Activated CD4-positive, alpha-beta T cell treated with anti-CD3 and anti-CD28 coated beads for 24 hours (primary cell): ENCODE measurements at regions not wholly inside any gene's neighbourhood (a gene's known extent, or its start where the extent isn't known, plus 50 kb on each side); places are given as distances from the start of the nearest gene placed in this dataset.
"Not testable (repeated sequence)": the region's sequence is repeated elsewhere in the genome, so short reads cannot be mapped to it uniquely, and the experiment has no call there.

Experiments
- DNase-seq, 2 donors: peaks; one replicate each; pipeline ENCODE4 v3.0.0-alpha.2; 2020; ENCODE audit warnings: low read depth in 2 of 2

DNA sequence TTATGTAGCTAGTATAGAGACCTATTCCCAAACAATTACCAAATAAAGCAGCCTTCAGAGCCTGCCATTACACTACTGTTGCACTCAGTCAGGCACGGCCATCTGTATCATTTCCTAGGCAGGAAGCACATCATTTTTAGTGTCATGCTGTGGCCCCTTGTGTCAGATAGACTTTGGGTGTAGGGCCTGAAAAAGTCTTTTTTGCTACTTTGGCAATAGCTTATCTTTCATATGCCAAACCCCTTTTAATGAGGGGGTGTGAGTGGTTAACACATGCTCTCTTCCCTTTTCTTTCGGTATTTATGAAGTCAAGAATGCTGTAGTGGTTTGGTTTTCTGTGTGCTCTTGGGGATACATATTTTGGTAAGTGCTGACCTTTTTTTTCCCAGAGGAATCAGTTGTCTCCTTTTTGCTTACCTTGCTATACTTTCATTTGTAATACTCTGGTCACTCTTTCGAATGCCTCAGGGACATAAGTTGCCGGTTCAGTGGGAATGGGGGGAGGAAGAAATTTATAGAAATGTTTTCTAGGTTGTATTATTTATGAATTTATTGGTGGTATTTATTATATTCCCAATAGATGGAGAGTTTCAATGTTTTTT lies 209.8 kb downstream of the CSNK1G3 start:
- no peak for DNase-seq

DNA sequence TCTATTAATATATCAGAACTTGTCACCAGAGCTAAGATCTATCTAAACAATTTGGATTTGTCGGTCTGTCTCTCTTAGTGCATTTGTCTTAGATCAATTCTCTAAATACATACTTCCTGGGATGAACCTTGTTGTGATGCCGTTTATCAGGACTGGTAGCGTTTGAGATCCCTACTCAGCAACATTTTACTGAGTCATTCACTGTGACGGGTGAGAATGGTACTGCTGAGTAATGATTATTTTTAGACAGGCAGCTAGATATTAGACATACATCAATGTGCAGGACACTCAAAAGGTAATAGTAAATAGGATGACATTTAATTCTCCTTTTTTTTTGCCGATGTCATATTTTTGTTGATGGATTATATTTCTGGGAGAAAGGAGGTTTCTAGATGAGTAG lies 209.0 kb downstream of the CSNK1G3 start:
- DNase-seq: no peak

GRCh38 chr5:123720339-123720738 lies 208.4 kb downstream of the CSNK1G3 start:
- no peak for DNase-seq

GRCh38 chr5:123719004-123719403 lies 207.0 kb downstream of the CSNK1G3 start:
- no peak for DNase-seq

- DNase-seq: no peak
Observed at GRCh38 chr5:123718238-123718637, 206.3 kb downstream of the CSNK1G3 start.

DNA sequence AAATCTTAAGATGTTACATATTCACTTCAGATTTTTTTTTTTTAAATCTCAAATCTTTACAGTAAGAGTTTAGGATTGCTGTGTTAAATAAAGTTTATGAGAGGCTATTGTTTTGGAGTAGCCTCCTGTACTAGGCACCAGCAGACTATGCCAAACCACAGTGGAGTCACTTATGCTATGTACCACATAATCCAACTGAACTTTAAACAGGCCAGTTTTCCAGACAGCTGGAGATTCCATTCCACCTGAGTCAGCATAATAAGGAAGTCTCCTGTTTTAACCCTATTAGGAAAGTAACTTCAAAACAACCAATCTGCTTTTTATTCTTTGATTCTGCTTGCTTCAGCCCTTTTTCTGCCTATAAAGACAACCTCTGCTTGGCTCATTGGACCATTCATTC lies 205.2 kb downstream of the CSNK1G3 start:
- DNase-seq: no peak

- DNase-seq: no peak
Observed at GRCh38 chr5:123710031-123710430, 198.1 kb downstream of the CSNK1G3 start.

- DNase-seq: no peak
Observed at GRCh38 chr5:123709422-123709821, 197.4 kb downstream of the CSNK1G3 start.

GRCh38 chr5:123708074-123708806 lies 196.3 kb downstream of the CSNK1G3 start:
- no peak for DNase-seq

- DNase-seq: no peak
Observed at GRCh38 chr5:123706531-123706930, 194.6 kb downstream of the CSNK1G3 start.

DNA sequence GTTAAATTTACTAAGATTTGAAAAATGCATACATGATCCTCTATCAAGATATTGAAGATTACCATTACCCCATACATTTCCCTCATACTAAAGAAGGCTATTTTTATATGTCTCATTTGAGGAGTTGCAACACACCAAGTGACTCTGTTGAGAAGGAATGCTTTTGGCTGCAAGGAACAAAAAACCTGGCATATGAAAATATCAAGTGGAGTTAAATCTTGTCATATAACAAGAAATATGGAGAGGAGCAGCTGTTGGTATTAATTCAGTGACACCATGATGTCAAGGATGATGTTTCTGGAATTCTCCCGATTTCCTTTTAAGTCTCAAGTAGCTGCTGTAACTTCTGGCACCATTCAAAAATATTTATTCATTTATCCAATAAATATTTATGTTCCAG lies 193.8 kb downstream of the CSNK1G3 start:
- DNase-seq: no peak

GRCh38 chr5:123701511-123702200 lies 189.7 kb downstream of the CSNK1G3 start:
- no peak for DNase-seq

DNA sequence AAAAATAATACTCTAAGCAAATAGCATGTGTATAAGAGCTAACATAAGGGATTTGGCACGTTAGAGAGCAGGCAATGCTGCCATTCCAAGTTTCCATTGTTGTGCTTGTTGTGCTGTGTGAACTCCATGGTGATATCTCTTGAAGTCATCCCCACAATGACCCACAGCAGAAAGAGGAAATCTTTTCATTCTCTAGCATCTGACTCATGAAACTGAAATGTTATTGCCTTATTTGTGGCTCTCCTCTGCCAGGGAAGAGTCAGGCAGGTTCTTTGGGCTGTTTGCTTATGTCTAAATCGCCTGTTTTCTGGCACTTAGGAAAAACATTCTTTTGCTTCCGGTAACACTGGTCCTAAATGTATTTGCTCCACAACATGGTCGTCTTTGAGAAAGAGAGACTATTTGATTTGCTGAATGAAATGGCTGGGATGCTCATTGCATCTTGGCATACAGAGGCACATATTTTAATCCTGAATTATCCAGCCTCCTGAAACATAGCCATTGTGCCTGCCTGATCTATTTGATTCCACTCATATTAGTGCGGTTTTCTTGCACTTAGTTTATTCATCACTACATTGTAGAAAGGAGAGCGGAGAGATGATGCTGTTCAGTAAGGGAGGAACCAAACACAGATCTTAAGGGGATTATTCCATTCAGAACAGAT lies 188.8 kb downstream of the CSNK1G3 start:
- no peak for DNase-seq

DNA sequence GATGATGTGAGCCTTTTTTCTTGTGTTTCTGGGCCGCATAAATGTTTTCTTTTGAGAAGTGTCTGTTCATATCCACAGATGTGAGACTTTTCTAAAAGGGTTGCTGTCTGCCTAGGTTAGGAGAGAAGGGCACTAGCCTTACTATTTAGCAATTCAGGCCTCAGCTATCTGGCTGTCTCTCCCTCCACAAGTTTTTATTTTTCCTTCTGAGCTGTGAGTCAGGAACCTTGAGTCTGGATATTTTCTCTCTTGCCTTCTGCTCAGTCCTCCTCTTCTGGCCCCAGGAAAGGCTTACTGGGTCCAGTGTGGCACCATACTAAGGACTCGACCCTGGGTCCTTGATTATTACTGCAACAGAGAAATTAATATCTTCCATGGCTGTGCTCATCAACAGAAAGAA lies 187.6 kb downstream of the CSNK1G3 start:
- no peak for DNase-seq

DNA sequence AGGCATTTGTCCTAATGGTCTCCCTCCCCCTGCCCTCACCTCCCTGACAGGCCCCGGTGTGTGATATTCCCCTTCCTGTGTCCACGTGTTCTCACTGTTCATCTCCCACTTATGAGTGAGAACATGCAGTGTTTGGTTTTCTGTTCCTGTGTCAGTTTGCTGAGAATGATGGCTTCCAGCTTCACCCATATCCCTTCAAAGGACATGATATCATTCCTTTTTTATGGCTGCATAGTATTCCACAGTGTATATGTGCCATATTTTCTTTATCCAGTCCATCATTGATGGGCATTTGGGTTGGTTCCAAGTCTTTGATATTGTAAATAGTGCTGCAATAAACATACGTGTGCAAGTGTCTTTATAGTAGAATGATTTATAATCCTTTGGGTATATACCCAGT lies 187.0 kb downstream of the CSNK1G3 start:
- DNase-seq: not testable (repeated sequence)

- no peak for DNase-seq
Observed at GRCh38 chr5:123696921-123697341, 185.0 kb downstream of the CSNK1G3 start.

- no peak for DNase-seq
Observed at GRCh38 chr5:123690821-123691220, 178.8 kb downstream of the CSNK1G3 start.

DNA sequence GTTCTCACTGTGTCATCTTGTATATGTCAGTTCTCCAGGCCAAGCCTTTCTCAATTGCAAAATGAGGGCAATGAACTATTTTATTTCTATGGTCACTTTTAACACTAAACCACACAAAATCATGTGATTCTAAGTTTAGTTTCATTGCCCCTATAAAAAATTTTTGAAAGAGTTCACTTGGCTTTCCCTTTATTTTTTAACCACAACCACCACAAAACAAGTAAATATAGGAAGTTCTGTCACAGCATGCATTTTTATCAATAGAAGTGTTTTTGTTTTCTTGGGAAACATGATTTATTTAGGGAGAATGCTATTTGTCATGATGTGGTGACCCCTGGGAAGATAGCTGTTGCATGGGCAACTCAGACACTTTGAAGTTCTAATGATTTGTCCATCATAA lies 169.1 kb downstream of the CSNK1G3 start:
- DNase-seq: no peak

DNA sequence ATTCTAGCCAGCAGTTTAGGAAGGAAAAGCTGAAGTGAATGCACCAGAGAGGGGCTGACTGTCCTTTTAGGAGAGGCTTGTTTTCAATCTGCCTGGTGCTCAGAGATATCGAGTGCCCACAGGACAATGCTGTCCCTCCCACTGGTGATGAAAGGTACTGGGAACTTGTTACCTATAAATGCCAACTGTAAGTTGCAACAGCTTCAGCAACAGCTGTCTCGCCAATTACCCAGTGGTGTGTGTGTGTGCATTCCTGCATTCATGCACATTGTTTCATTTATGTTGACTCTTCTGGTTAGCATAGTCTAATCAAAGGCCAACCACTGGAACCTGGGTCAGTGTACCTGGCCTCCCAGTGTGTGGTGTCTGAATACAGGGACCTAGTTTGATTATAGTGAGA lies 161.1 kb downstream of the CSNK1G3 start:
- DNase-seq: no peak

GRCh38 chr5:123671711-123672456 lies 159.9 kb downstream of the CSNK1G3 start:
- no peak for DNase-seq

DNA sequence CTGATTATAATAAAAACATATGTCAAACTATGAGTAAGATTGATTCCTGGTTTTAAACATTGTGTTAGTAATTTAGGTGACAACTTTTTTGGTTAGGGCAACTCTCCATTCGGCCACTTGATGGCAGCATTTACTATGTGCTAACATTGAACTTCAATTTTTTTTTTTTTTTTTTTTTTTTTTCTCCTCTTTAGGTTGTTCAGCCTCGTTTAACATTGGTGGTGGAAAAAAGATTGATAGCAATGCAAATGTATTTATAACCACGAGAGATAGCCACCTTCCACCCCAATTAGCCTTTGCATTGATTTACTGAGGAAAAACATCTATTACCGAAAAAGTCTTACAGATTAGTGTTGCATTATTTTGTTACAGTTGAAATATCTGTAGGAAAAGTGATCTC lies 159.1 kb downstream of the CSNK1G3 start:
- DNase-seq: peak; percentile 21 to 32
